ENCODE measurements at regions not wholly inside any gene's neighbourhood (a gene's known extent, or its start where the extent isn't known, plus 50 kb on each side); places are given as distances from the start of the nearest gene placed in this dataset.

GRCh38 chr10:104581884-104582601, 59.0 kb upstream of the SORCS3 start:
- TF ChIP-seq CTCF (conservative IDR thresholded peaks at IDR 0.05; ENCODE audit: low read length) (no peak), EZH2phosphoT487 (IDR thresholded peaks at IDR 0.05; ENCODE audit: borderline replicate concordance) (no peak)

All from Loucy (cell line).